PC-3 (cell line): ENCODE measurements at regions not wholly inside any gene's neighbourhood (a gene's known extent, or its start where the extent isn't known, plus 50 kb on each side); places are given as distances from the start of the nearest gene placed in this dataset.

ENCODE experiments used
- ATAC-seq: fragments of 200-7000 bp; cut with Tn5 transposase; 2 replicates; pipeline ENCODE4 v1.9.1; 2020; ENCODE audit warnings: mild to moderate bottlenecking, moderate library complexity
- BruUV-seq: library from RNA; stranded (reverse); fragments of 400-500 nt; replicated peaks from 2 replicates; lab custom pipeline; 2021; lab: Mats Ljungman, UMichigan
- CTCF ChIA-PET: fragments of 300-600 bp; sonication (Branson Sonifier 250); formaldehyde crosslinking; loops from one replicate; lab custom pipeline; 2022; ENCODE audit warnings: antibody characterized with exemption; lab: Charles Lee
- POLR2A ChIA-PET: fragments of 300-600 bp; sonication (Branson Sonifier 250); formaldehyde crosslinking; loops from one replicate; lab custom pipeline; 2022; ENCODE audit warnings: antibody characterized with exemption; ENCODE audit not compliant: unreplicated experiment; lab: Charles Lee
- DNase-seq: peaks from one replicate; pipeline ENCODE4 v3.0.0-alpha.2; 2015
- H2AFZ ChIP-seq: fragments of 300-600 bp; sonication (generic); 2 replicates; pipeline ENCODE4 v1.6.0; 2016; ENCODE audit warnings: antibody characterized with exemption, low read length
- H3F3A ChIP-seq: fragments of 300-600 bp; sonication (generic); one replicate; pipeline ENCODE4 v1.6.0; 2017; ENCODE audit warnings: antibody characterized with exemption, low read length, control low read depth, mild to moderate bottlenecking; ENCODE audit not compliant: unreplicated experiment
- H3K27ac ChIP-seq: fragments of 300-600 bp; sonication (generic); 2 replicates; pipeline ENCODE4 v1.5.1; 2016; ENCODE audit warnings: mild to moderate bottlenecking, low read length
- H3K27me3 ChIP-seq: fragments of 300-600 bp; sonication (generic); 2 replicates; pipeline ENCODE4 v1.6.1; 2016; ENCODE audit warnings: low read length, mixed read lengths
- H3K36me3 ChIP-seq: fragments of 300-600 bp; sonication (generic); 2 replicates; pipeline ENCODE4 v1.6.1; 2016; ENCODE audit warnings: low read depth, mixed run types, low read length, mixed read lengths
- H3K4me1 ChIP-seq: fragments of 300-600 bp; sonication (generic); 2 replicates; pipeline ENCODE4 v1.5.1; 2016; ENCODE audit warnings: low read length; ENCODE audit not compliant: insufficient read depth
- H3K4me2 ChIP-seq: fragments of 300-600 bp; sonication (generic); 2 replicates; pipeline ENCODE4 v1.6.0; 2016; ENCODE audit warnings: low read length
- H3K4me3 ChIP-seq: fragments of 300-600 bp; sonication (generic); 2 replicates; pipeline ENCODE4 v1.5.1; 2016; ENCODE audit warnings: mild to moderate bottlenecking, low read length, mixed read lengths
- H3K79me2 ChIP-seq: fragments of 300-600 bp; sonication (generic); 2 replicates; pipeline ENCODE4 v1.6.1; 2017; ENCODE audit warnings: low read length, mixed read lengths
- H3K9ac ChIP-seq: fragments of 300-600 bp; sonication (generic); 2 replicates; pipeline ENCODE4 v1.6.0; 2016; ENCODE audit warnings: mild to moderate bottlenecking, low read length
- H3K9me2 ChIP-seq: fragments of 300-600 bp; sonication (generic); replicated peaks from 2 replicates; pipeline ENCODE4 v1.6.1; 2016; ENCODE audit warnings: mixed run types, low read length, mixed read lengths
- H3K9me3 ChIP-seq: fragments of 300-600 bp; sonication (generic); 2 replicates; pipeline ENCODE4 v1.6.1; 2016; ENCODE audit warnings: low read length, mixed read lengths
- H4K20me1 ChIP-seq: fragments of 300-600 bp; sonication (generic); 2 replicates; pipeline ENCODE4 v1.6.1; 2016; ENCODE audit warnings: low read length, mixed read lengths
- CTCF ChIP-seq: fragments of 300-600 bp; sonication (generic); conservative IDR thresholded peaks from 2 replicates; pipeline ENCODE4 v1.5.1; 2017; ENCODE audit warnings: antibody characterized with exemption, low read depth, mild to moderate bottlenecking, low read length
- EZH2 ChIP-seq: fragments of 300-600 bp; sonication (generic); IDR thresholded peaks from one replicate; pipeline ENCODE4 v1.6.1; 2017; ENCODE audit warnings: antibody characterized with exemption, mild to moderate bottlenecking, low read length; ENCODE audit not compliant: unreplicated experiment
- EZH2phosphoT487 ChIP-seq: fragments of 300-600 bp; sonication (generic); IDR thresholded peaks from 2 replicates; pipeline ENCODE4 v1.6.1; 2018; ENCODE audit warnings: mild to moderate bottlenecking, antibody characterized with exemption, low read length, borderline replicate concordance
- intact Hi-C: fragments of 100-400 bp; cut with micrococcal nuclease; formaldehyde crosslinking; loops from 2 replicates; pipeline ENCODE4 v1.9.0; 2023

GRCh38 chr3:18892756-18893155 is 255.6 kb upstream of the KCNH8 start:
- DNase-seq = no peak
- Histone ChIP-seq H3K79me2 (no peaks in the 10 kb centered on the region), H3K9ac (no peak overlapping the region), H3K4me1 (0 out of 2 replicates have a peak, but pooled peaks cover 5% of the 10 kb centered on the region), H3K4me3 (no peak overlapping the region), H3K27ac (no peak overlapping the region), H3K9me2 (no peaks in the 10 kb centered on the region), H3K27me3 (peaks cover 15% of the 10 kb centered on the region; the same call in 1 of the 2 replicates), H2AFZ (no peak overlapping the region), H4K20me1 (no peaks in the 10 kb centered on the region), H3K36me3 (no peaks in the 10 kb centered on the region), H3F3A (no peaks in the 10 kb centered on the region), H3K9me3 (no peaks in the 10 kb centered on the region), H3K4me2 (no peak overlapping the region)
- no TSS peak for BruUV-seq
- CTCF ChIA-PET = no interaction called here
- no peak for ATAC-seq
- POLR2A ChIA-PET = no interaction called here
- intact Hi-C loops = no loop called here
- TF ChIP-seq CTCF (no peak), EZH2 (no peak), EZH2phosphoT487 (no peak)

DNA sequence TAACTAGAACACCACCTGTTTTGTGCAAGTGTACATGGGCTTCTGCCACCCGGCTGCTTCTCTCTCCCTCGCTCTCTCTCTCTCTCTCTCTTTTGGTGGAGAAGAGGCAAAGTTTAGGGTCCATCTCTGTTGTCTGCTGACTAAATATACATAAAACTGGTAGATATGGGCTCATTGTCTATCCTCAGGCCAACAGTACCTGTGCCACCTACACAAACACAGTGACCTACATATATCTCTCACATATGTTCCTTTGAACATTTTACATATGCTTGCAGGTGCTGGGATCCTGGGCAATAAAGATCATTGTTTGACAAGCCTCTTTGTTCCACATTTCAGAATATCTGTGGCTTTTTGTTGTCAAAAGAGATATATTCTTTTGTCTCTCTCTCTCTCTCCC is 256.3 kb upstream of the KCNH8 start:
- no peaks in the 10 kb centered on the region for H4K20me1 ChIP-seq
- ChIA-PET CTCF (no interaction called here), POLR2A (no interaction called here)
- intact Hi-C loops = no loop called here
- no peaks in the 10 kb centered on the region for H3K9me2 ChIP-seq
- no peak overlapping the region for H3K4me3 ChIP-seq
- 0 out of 2 replicates have a peak, but pooled peaks cover 5% of the 10 kb centered on the region for H3K4me1 ChIP-seq
- no peak overlapping the region for H2AFZ ChIP-seq
- peaks cover 18% of the 10 kb centered on the region; the same call in 1 of the 2 replicates for H3K27me3 ChIP-seq
- TF ChIP-seq CTCF = no peak
- no peak for TF ChIP-seq EZH2
- no peak for TF ChIP-seq EZH2phosphoT487
- BruUV-seq = no TSS peak
- no peaks in the 10 kb centered on the region for H3K79me2 ChIP-seq
- H3K9ac ChIP-seq = no peak overlapping the region
- no peaks in the 10 kb centered on the region for H3K36me3 ChIP-seq
- H3K27ac ChIP-seq = no peak overlapping the region
- no peak for ATAC-seq
- no peak for DNase-seq
- H3K9me3 ChIP-seq = no peaks in the 10 kb centered on the region
- no peaks in the 10 kb centered on the region for H3F3A ChIP-seq
- H3K4me2 ChIP-seq = no peak overlapping the region

GRCh38 chr3:18891641-18892040 is 256.7 kb upstream of the KCNH8 start:
- H3K27me3 ChIP-seq = peaks cover 18% of the 10 kb centered on the region; the same call in 1 of the 2 replicates
- no peak for DNase-seq
- ATAC-seq = no peak
- no peak overlapping the region for H3K9ac ChIP-seq
- H3K4me3 ChIP-seq = no peak overlapping the region
- 0 out of 2 replicates have a peak, but pooled peaks cover 5% of the 10 kb centered on the region for H3K4me1 ChIP-seq
- H4K20me1 ChIP-seq = no peaks in the 10 kb centered on the region
- H3K27ac ChIP-seq = no peak overlapping the region
- ChIA-PET POLR2A (no interaction called here), CTCF (no interaction called here)
- no peaks in the 10 kb centered on the region for H3K36me3 ChIP-seq
- intact Hi-C loops = no loop called here
- no peaks in the 10 kb centered on the region for H3F3A ChIP-seq
- H3K79me2 ChIP-seq = no peaks in the 10 kb centered on the region
- no peaks in the 10 kb centered on the region for H3K9me3 ChIP-seq
- BruUV-seq = no TSS peak
- H3K4me2 ChIP-seq = no peak overlapping the region
- H2AFZ ChIP-seq = no peak overlapping the region
- no peaks in the 10 kb centered on the region for H3K9me2 ChIP-seq
- no peak for TF ChIP-seq EZH2
- no peak for TF ChIP-seq EZH2phosphoT487
- TF ChIP-seq CTCF = no peak
